GM23248 (cell line): ENCODE measurements at regions not wholly inside any gene's neighbourhood (a gene's known extent, or its start where the extent isn't known, plus 50 kb on each side); places are given as distances from the start of the nearest gene placed in this dataset.

ENCODE experiments used
- DNase-seq: peaks from one replicate; pipeline ENCODE4 v3.0.0-alpha.2; 2015
- H2AFZ ChIP-seq: fragments of 200-600 bp; sonication (generic); 2 replicates; pipeline ENCODE4 v1.6.1; 2016; ENCODE audit warnings: antibody characterized with exemption
- H3F3A ChIP-seq: fragments of 200-600 bp; sonication (generic); 2 replicates; pipeline ENCODE4 v1.6.1; 2016; ENCODE audit warnings: mild to moderate bottlenecking, antibody characterized with exemption, mixed run types; ENCODE audit not compliant: insufficient read depth
- H3K27ac ChIP-seq: fragments of 200-600 bp; sonication (generic); 2 replicates; pipeline ENCODE4 v1.5.1; 2016; ENCODE audit warnings: mild to moderate bottlenecking
- H3K27me3 ChIP-seq: fragments of 200-600 bp; sonication (generic); replicated peaks from 2 replicates; pipeline ENCODE4 v1.6.1; 2016; ENCODE audit warnings: mild to moderate bottlenecking; ENCODE audit not compliant: insufficient read depth
- H3K36me3 ChIP-seq: fragments of 200-600 bp; sonication (generic); 2 replicates; pipeline ENCODE4 v1.6.1; 2016; ENCODE audit warnings: low read depth, mild to moderate bottlenecking
- H3K4me1 ChIP-seq: fragments of 200-600 bp; sonication (generic); 2 replicates; pipeline ENCODE4 v1.6.1; 2016; ENCODE audit warnings: mild to moderate bottlenecking; ENCODE audit not compliant: insufficient read depth
- H3K4me2 ChIP-seq: fragments of 200-600 bp; sonication (generic); one replicate; pipeline ENCODE4 v1.6.1; 2016; ENCODE audit warnings: mild to moderate bottlenecking; ENCODE audit not compliant: unreplicated experiment
- H3K4me3 ChIP-seq: fragments of 200-600 bp; sonication (generic); 2 replicates; pipeline ENCODE4 v1.5.1; 2016; ENCODE audit warnings: mild to moderate bottlenecking
- H3K79me2 ChIP-seq: fragments of 200-600 bp; sonication (generic); 2 replicates; pipeline ENCODE4 v1.6.1; 2016; ENCODE audit warnings: mild to moderate bottlenecking; ENCODE audit not compliant: insufficient read depth
- H3K9ac ChIP-seq: fragments of 200-600 bp; sonication (generic); 2 replicates; pipeline ENCODE4 v1.6.1; 2016; ENCODE audit warnings: mild to moderate bottlenecking
- H3K9me2 ChIP-seq: fragments of 200-600 bp; sonication (generic); 2 replicates; pipeline ENCODE4 v1.6.1; 2016; ENCODE audit warnings: mixed run types, mild to moderate bottlenecking, moderate library complexity; ENCODE audit not compliant: insufficient read depth
- H3K9me3 ChIP-seq: fragments of 200-600 bp; sonication (generic); one replicate; pipeline ENCODE4 v1.6.1; 2017; ENCODE audit warnings: low read depth
- H4K20me1 ChIP-seq: fragments of 200-600 bp; sonication (generic); 2 replicates; pipeline ENCODE4 v1.6.0; 2016; ENCODE audit not compliant: insufficient read depth
- EZH2 ChIP-seq: fragments of 200-600 bp; sonication (generic); IDR thresholded peaks from 2 replicates; pipeline ENCODE4 v1.6.1; 2018; ENCODE audit warnings: antibody characterized with exemption, mild to moderate bottlenecking; ENCODE audit not compliant: insufficient read depth, poor library complexity, severe bottlenecking
- EZH2phosphoT487 ChIP-seq: fragments of 200-600 bp; sonication (generic); IDR thresholded peaks from 2 replicates; pipeline ENCODE4 v1.6.1; 2018; ENCODE audit warnings: antibody characterized with exemption, moderate library complexity, mild to moderate bottlenecking, low read depth; ENCODE audit not compliant: insufficient read depth
- WGBS, 2 experiments: methylation state at CpG; one replicate each; pipeline ENCODE4 v1.1.6; 2015 to 2017; ENCODE audit warnings: low lambda C conversion rate in 2 of 2, low coverage in 1 of 2; ENCODE audit errors: missing lambda C conversion rate in 2 of 2; 5-methylcytosine and 5-hydroxymethylcytosine counted together
- in situ Hi-C: fragments of 300-500 bp; cut with MboI; formaldehyde crosslinking; loops from 2 replicates; pipeline ENCODE4 v1.15.0; 2020

DNA sequence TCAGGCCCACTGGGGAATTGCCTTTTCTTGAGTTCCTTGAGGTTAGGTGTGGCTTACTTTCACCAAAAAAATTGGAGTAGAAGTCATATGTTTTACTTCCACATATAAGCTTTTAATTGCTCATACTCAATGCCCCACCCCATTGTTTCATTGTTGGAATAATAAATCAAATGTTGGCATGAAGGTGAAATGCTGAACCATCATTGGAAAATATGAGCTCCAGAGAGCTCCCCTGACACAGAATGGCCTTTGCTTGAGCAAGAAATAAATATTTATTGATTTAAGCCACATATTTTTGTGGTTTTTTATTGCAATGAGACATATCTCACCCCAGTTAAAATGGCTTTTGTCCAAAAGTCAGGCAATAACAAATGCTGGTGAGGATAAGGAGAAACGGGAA is 167.3 kb upstream of the SRD5A2 start:
- DNase-seq = no peak
- no peak overlapping the region for H2AFZ ChIP-seq
- H3K27ac ChIP-seq = no peak overlapping the region
- H3K36me3 ChIP-seq = no peaks in the 10 kb centered on the region
- no peaks in the 10 kb centered on the region for H3K9me2 ChIP-seq
- no peak overlapping the region for H3K4me3 ChIP-seq
- TF ChIP-seq EZH2 (no peak), EZH2phosphoT487 (no peak)
- no peaks in the 10 kb centered on the region for H4K20me1 ChIP-seq
- no peaks in the 10 kb centered on the region for H3K79me2 ChIP-seq
- in situ Hi-C loops = loop anchor here (25.0 kb wide), 1 partner anchor 411 kb away; no protein-coding TSS in a partner anchor
- H3K27me3 ChIP-seq = no peaks in the 10 kb centered on the region
- WGBS, 2 experiments = 8 to 9% methylated on average over 1 of the region's 1 CpG
- no peak overlapping the region for H3K4me2 ChIP-seq
- no peaks in the 10 kb centered on the region for H3F3A ChIP-seq
- no peak overlapping the region for H3K9ac ChIP-seq
- H3K9me3 ChIP-seq = no peaks in the 10 kb centered on the region
- no peaks in the 10 kb centered on the region for H3K4me1 ChIP-seq

DNA sequence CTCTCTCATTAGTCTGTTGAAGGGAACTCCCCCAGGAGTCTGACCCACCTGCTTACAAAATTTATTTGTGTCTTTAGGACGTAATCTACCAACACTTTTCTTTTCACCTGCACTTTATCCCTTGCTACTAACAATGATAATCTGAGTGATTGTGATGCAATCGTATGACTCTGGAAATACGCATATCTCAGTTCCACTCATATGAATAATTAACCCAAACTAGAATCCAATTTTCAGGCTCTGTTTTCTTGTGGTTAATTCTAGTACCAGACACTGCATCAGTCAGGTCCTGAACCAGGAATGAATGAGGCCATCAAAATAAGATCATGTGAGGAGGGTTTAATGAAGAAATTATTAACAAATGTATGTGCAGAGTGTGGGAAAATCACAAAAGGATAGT is 158.4 kb upstream of the SRD5A2 start:
- Histone ChIP-seq H3K9me2 (no peaks in the 10 kb centered on the region), H3K9ac (no peak overlapping the region), H4K20me1 (no peaks in the 10 kb centered on the region), H2AFZ (no peak overlapping the region), H3K4me1 (no peaks in the 10 kb centered on the region), H3K27me3 (0 out of 2 replicates have a peak, but pooled peaks cover 7% of the 10 kb centered on the region), H3K27ac (no peak overlapping the region), H3K79me2 (no peaks in the 10 kb centered on the region), H3K36me3 (no peaks in the 10 kb centered on the region), H3F3A (no peaks in the 10 kb centered on the region), H3K4me3 (no peak overlapping the region), H3K4me2 (no peak overlapping the region), H3K9me3 (no peaks in the 10 kb centered on the region)
- in situ Hi-C loops = loop anchor here (25.0 kb wide), 1 partner anchor 402 kb away; no protein-coding TSS in a partner anchor
- DNase-seq = no peak
- WGBS, 2 experiments = 56 to 60% methylated on average over 3 of the region's 3 CpGs
- no peak for TF ChIP-seq EZH2
- TF ChIP-seq EZH2phosphoT487 = no peak

DNA sequence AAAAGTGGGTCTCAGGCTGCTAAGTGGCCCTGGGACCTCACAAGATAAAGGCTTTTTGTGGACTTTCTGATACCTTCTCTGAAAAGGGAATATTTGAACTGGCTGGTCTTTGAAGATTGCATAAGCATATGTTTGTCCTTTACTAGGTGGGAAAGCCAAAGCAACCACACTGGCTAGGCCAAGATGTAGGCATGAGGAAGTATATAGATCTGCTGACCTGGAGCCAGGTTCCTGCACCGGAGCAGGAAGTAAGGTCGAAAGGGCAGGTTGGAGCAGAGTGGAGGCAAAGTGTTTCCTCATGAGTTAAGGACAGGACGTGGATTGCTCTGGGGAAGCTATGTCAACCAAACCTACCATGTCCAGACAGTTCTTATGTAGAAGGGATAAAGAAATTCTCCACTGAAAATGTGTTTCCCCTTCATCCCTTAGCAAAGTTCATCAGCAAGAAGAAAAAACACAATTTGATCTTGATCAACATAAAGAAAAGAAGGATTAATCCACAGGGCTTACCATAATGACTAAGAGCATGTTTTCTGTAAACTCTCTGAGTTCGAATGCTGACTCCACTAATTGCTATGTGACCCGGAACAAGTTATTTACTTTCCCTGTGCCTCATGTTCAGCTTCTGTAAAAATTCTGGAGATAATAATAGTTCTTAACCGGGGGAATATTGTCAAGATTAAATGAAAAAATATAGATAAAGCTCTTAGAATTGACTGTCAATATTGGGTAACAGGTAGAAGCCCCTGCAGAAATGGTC is 156.1 kb upstream of the SRD5A2 start:
- no peak overlapping the region for H2AFZ ChIP-seq
- H3K9me2 ChIP-seq = no peaks in the 10 kb centered on the region
- H3K4me1 ChIP-seq = no peaks in the 10 kb centered on the region
- 37 to 43% methylated on average over 6 of the region's 6 CpGs for WGBS, 2 experiments
- no peak overlapping the region for H3K4me2 ChIP-seq
- in situ Hi-C loops = loop anchor here (25.0 kb wide), 1 partner anchor 400 kb away; no protein-coding TSS in a partner anchor
- no peak overlapping the region for H3K27ac ChIP-seq
- H3K27me3 ChIP-seq = 0 out of 2 replicates have a peak, but pooled peaks cover 7% of the 10 kb centered on the region
- DNase-seq = no peak
- no peaks in the 10 kb centered on the region for H3K79me2 ChIP-seq
- H4K20me1 ChIP-seq = no peaks in the 10 kb centered on the region
- no peaks in the 10 kb centered on the region for H3F3A ChIP-seq
- H3K36me3 ChIP-seq = no peaks in the 10 kb centered on the region
- H3K9me3 ChIP-seq = no peaks in the 10 kb centered on the region
- H3K9ac ChIP-seq = no peak overlapping the region
- TF ChIP-seq EZH2 = no peak
- TF ChIP-seq EZH2phosphoT487 = no peak
- no peak overlapping the region for H3K4me3 ChIP-seq

DNA sequence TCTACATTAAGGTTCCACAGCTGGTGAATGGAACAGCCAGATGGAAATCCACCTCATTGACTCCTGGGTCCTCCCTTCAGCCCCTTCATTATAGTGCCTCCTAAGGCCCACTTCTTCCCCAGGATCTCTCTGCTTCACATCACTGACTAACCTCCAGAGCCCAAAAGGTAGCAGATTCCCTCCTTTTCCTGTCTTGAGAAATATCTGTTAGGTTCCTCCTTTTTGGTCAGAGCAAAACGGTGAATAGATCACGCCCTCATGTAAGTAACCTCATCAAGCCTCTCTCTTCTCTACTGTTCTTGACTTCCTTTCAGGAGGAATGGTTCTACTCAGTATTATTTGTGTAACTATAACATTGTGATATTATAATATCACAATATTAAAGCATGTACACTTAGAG is 155.0 kb upstream of the SRD5A2 start:
- in situ Hi-C loops = loop anchor here (25.0 kb wide), 1 partner anchor 398 kb away; no protein-coding TSS in a partner anchor
- Histone ChIP-seq H2AFZ (no peak overlapping the region), H3K27ac (no peak overlapping the region), H3K27me3 (peaks cover 7% of the 10 kb centered on the region; the same call in 1 of the 2 replicates), H3K9me2 (no peaks in the 10 kb centered on the region), H3K9ac (no peak overlapping the region), H3K4me1 (no peaks in the 10 kb centered on the region), H4K20me1 (no peaks in the 10 kb centered on the region), H3K79me2 (no peaks in the 10 kb centered on the region), H3K36me3 (no peaks in the 10 kb centered on the region), H3K4me3 (no peak overlapping the region), H3F3A (no peaks in the 10 kb centered on the region), H3K4me2 (no peak overlapping the region), H3K9me3 (no peaks in the 10 kb centered on the region)
- no peak for DNase-seq
- TF ChIP-seq EZH2phosphoT487 = no peak
- TF ChIP-seq EZH2 = no peak
- WGBS, 2 experiments = 45 to 50% methylated on average over 2 of the region's 2 CpGs
